ENCODE measurements at regions not wholly inside any gene's neighbourhood (a gene's known extent, or its start where the extent isn't known, plus 50 kb on each side); places are given as distances from the start of the nearest gene placed in this dataset.

DNA sequence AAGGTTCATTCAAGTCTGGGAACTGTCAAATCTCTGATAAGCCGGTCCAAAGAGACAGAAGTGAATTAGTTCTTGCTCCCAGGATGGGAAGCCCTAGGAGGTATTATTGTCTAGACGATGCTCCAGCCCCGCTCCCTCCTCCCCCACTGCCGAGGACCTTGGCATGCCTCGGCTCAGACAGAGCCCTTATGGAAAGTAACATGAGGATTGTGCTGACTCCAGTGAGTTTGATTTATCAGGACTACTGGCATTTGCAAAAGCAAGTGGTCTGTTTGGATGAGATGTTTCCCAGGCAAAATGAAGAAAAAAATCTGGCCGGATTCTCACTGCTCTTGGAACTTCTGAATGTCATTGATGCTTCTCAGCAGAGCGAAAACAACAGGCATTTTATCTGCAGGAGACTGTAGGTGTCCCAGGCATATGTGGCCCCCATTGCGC lies 341.0 kb downstream of the ETS1 start:
- no peak for FAIRE-seq

DNA sequence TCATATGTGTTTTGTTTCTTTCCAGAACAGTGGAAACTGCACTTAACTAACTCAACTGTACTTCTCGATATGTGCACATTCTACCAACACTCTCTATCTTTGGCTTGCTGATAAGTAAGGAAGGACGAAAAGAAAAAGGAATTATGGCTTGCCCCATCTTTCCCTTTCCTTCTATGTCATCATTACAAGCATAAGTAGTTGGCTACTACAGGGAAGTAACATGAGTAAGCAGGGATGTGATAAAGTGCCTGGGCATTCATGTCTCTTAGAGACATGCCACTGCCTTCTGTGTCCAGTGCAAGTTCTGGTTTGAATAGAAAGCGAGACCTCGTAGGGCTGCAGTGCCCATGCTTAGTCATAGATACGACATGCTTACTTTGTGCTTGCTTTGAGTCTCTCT lies 342.5 kb downstream of the ETS1 start:
- H3K27ac ChIP-seq: no peak overlapping the region
- ATAC-seq (no peak), DNase-seq (ENCODE audit: low read depth in 1 of 2, low spot score in 1 of 2) (no peak), FAIRE-seq (no peak)
- H3K4me1 ChIP-seq: no peaks in the 10 kb centered on the region
- ChIA-PET CTCF (no interaction called here), POLR2A (no interaction called here)
- no peak overlapping the region for H3K4me3 ChIP-seq
- TF ChIP-seq, protein P1, sequence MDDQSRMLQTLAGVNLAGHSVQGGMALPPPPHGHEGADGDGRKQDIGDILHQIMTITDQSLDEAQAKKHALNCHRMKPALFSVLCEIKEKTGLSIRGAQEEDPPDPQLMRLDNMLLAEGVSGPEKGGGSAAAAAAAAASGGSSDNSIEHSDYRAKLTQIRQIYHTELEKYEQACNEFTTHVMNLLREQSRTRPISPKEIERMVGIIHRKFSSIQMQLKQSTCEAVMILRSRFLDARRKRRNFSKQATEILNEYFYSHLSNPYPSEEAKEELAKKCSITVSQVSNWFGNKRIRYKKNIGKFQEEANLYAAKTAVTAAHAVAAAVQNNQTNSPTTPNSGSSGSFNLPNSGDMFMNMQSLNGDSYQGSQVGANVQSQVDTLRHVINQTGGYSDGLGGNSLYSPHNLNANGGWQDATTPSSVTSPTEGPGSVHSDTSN (IDR thresholded peaks at IDR 0.05): no peak
- no peak for TF ChIP-seq MYC (IDR thresholded peaks at IDR 0.05; ENCODE audit: borderline replicate concordance, low read length)
- TF ChIP-seq JUN (IDR thresholded peaks at IDR 0.05): no peak
- no peak for TF ChIP-seq EHMT2 (IDR thresholded peaks at IDR 0.05; ENCODE audit: low read depth)
- TF ChIP-seq HOXA7 (CRISPR knock-in tag; IDR thresholded peaks at IDR 0.05): no peak
- TF ChIP-seq SREBF2 (IDR thresholded peaks at IDR 0.05): no peak
- no peak for TF ChIP-seq RNF2 (IDR thresholded peaks at IDR 0.05; ENCODE audit: borderline replicate concordance, low read depth)
- no peak for TF ChIP-seq ZSCAN20 (CRISPR knock-in tag; IDR thresholded peaks at IDR 0.05)
- H3K4me2 ChIP-seq: no peak overlapping the region
- WGBS (ENCODE audit: missing lambda C conversion rate): 89% methylated on average over 5 of the region's 5 CpGs
- H3K9me3 ChIP-seq: no peaks in the 10 kb centered on the region

More for the DNA sequence above, 341.0 kb downstream of the ETS1 start:
- ATAC-seq (no peak), DNase-seq (ENCODE audit: low read depth in 1 of 2, low spot score in 1 of 2) (no peak)
- Histone ChIP-seq H3K4me3 (no peak overlapping the region), H3K4me2 (no peak overlapping the region), H3K4me1 (no peaks in the 10 kb centered on the region), H3K9me3 (no peaks in the 10 kb centered on the region), H3K27ac (no peak overlapping the region)
- 71% methylated on average over 8 of the region's 8 CpGs for WGBS (ENCODE audit: missing lambda C conversion rate)
- TF ChIP-seq, protein P2, sequence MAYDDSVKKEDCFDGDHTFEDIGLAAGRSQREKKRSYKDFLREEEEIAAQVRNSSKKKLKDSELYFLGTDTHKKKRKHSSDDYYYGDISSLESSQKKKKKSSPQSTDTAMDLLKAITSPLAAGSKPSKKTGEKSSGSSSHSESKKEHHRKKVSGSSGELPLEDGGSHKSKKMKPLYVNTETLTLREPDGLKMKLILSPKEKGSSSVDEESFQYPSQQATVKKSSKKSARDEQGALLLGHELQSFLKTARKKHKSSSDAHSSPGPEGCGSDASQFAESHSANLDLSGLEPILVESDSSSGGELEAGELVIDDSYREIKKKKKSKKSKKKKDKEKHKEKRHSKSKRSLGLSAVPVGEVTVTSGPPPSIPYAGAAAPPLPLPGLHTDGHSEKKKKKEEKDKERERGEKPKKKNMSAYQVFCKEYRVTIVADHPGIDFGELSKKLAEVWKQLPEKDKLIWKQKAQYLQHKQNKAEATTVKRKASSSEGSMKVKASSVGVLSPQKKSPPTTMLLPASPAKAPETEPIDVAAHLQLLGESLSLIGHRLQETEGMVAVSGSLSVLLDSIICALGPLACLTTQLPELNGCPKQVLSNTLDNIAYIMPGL (CRISPR knock-in tag; IDR thresholded peaks at IDR 0.05; ENCODE audit: borderline replicate concordance): no peak
- TF ChIP-seq, protein P3, sequence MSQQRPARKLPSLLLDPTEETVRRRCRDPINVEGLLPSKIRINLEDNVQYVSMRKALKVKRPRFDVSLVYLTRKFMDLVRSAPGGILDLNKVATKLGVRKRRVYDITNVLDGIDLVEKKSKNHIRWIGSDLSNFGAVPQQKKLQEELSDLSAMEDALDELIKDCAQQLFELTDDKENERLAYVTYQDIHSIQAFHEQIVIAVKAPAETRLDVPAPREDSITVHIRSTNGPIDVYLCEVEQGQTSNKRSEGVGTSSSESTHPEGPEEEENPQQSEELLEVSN (IDR thresholded peaks at IDR 0.05; ENCODE audit: borderline replicate concordance, low read depth): no peak
- no peak for TF ChIP-seq NR3C1 (IDR thresholded peaks at IDR 0.05)
- ChIA-PET CTCF (no interaction called here), POLR2A (no interaction called here)

DNA sequence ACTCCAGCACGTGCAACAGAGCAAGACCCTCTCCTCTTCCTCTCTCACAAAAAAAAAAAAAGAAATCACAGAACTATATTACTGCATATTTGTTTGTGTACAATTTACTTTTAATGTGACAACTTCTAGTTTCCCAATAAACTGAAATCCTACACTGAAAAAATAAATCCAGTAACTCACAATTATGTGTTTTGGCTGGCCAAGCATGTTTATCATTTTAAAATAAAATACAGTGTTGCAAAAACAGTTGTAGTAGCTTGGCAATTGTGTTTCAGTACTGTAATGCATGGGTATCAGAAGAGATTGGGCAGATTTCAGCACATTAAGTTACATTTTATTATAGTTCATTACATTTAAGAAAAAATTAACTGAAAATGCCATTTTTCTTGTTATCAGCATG lies 344.9 kb downstream of the ETS1 start:
- TF ChIP-seq BHLHE40 (IDR thresholded peaks at IDR 0.05; ENCODE audit: low read depth, low read length) (no peak), CBX2 (IDR thresholded peaks at IDR 0.05; ENCODE audit: borderline replicate concordance, low read depth) (no peak), PHF8 (IDR thresholded peaks at IDR 0.05; ENCODE audit: borderline replicate concordance, low read depth) (no peak), JUN (IDR thresholded peaks at IDR 0.05) (no peak), KDM1A (IDR thresholded peaks at IDR 0.05; ENCODE audit: low read depth) (no peak)
- FAIRE-seq (no peak), DNase-seq (ENCODE audit: low read depth in 1 of 2, low spot score in 1 of 2) (no peak), ATAC-seq (no peak)
- POLR2A ChIA-PET: no interaction called here
- Histone ChIP-seq H3K4me3 (no peak overlapping the region), H3K4me2 (no peak overlapping the region), H3K4me1 (no peaks in the 10 kb centered on the region), H3K9me3 (no peaks in the 10 kb centered on the region), H3K27ac (no peak overlapping the region)
- CTCF ChIA-PET: interaction anchor here (0.6 kb wide), 1 partner anchor 244 kb away, joined by 4 read pairs; no protein-coding TSS in a partner anchor
- 63% methylated on average over 1 of the region's 1 CpG for WGBS (ENCODE audit: missing lambda C conversion rate)

DNA sequence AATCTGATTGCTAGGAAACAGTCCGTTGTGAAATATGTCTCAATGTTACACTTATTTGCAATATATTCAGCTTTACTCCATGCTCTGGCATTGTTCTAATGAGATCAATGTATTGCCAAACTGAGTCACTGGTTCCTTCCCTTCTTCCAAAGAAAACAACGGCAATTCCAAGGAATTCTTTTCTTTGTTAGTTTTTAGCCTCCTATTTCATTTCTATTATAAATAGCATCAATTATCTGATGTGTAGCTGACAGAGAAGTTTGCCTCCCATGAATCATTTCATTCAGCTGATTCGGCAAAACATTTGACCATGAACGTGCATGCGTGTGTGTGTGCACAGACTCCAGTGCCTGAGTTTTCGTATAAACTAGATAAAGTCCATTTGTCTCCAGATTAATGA lies 346.8 kb downstream of the ETS1 start:
- TF ChIP-seq, protein P4, sequence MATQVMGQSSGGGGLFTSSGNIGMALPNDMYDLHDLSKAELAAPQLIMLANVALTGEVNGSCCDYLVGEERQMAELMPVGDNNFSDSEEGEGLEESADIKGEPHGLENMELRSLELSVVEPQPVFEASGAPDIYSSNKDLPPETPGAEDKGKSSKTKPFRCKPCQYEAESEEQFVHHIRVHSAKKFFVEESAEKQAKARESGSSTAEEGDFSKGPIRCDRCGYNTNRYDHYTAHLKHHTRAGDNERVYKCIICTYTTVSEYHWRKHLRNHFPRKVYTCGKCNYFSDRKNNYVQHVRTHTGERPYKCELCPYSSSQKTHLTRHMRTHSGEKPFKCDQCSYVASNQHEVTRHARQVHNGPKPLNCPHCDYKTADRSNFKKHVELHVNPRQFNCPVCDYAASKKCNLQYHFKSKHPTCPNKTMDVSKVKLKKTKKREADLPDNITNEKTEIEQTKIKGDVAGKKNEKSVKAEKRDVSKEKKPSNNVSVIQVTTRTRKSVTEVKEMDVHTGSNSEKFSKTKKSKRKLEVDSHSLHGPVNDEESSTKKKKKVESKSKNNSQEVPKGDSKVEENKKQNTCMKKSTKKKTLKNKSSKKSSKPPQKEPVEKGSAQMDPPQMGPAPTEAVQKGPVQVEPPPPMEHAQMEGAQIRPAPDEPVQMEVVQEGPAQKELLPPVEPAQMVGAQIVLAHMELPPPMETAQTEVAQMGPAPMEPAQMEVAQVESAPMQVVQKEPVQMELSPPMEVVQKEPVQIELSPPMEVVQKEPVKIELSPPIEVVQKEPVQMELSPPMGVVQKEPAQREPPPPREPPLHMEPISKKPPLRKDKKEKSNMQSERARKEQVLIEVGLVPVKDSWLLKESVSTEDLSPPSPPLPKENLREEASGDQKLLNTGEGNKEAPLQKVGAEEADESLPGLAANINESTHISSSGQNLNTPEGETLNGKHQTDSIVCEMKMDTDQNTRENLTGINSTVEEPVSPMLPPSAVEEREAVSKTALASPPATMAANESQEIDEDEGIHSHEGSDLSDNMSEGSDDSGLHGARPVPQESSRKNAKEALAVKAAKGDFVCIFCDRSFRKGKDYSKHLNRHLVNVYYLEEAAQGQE (IDR thresholded peaks at IDR 0.05): no peak
- TF ChIP-seq MAFK (IDR thresholded peaks at IDR 0.05; ENCODE audit: partially characterized antibody) (peak; percentile 50), JUN (IDR thresholded peaks at IDR 0.05) (no peak)
- ATAC-seq (no peak), FAIRE-seq (no peak), DNase-seq (ENCODE audit: low read depth in 1 of 2, low spot score in 1 of 2) (no peak)
- WGBS (ENCODE audit: missing lambda C conversion rate): 88% methylated on average over 6 of the region's 6 CpGs
- H3K4me1 ChIP-seq: no peaks in the 10 kb centered on the region
- CTCF ChIA-PET: interaction anchor here (0.6 kb wide), 1 partner anchor 8 kb away, joined by 3 read pairs; no protein-coding TSS in a partner anchor
- no peak overlapping the region for H3K27ac ChIP-seq
- H3K4me2 ChIP-seq: no peak overlapping the region
- H3K9me3 ChIP-seq: no peaks in the 10 kb centered on the region
- POLR2A ChIA-PET: no interaction called here
- no peak overlapping the region for H3K4me3 ChIP-seq
